ENCODE measurements at regions not wholly inside any gene's neighbourhood (a gene's known extent, or its start where the extent isn't known, plus 50 kb on each side); places are given as distances from the start of the nearest gene placed in this dataset.
"Not testable (repeated sequence)": the region's sequence is repeated elsewhere in the genome, so short reads cannot be mapped to it uniquely, and the experiment has no call there.

DNA sequence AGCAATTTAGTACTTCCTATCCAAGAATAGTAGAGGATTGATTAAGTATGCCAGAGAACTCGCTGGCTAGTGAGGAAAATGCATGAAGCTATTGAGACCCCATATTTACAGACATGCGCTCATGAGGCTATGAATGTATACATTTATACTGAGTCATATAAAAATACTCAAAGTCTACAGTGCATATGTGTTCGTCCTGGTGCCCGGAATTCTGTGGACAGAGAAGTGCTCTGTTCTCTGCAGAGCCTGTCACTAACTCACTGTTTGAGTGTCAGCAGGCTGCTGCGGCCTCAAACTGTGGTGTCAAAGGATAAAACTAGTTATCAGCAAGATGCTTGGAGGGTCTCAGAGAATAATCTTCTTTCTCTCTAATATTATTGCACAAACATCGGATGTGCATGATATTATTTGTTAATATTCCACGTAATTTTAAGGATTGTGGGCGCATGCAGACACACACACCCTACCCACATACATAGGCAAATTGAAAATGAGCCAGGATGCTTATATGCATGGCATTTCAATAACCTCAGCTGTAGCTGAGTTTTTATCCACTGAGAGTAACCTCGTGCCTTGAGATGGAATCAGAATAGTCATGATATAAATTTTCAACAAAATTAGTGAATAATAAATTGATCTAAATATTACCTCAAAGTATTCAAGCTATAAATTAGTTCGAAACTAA lies 50.0 kb upstream of the TSC22D2 start:
- no peak for DNase-seq

GRCh38 chr3:150357140-150357539 lies 51.0 kb upstream of the TSC22D2 start:
- no peak for DNase-seq

GRCh38 chr3:150355574-150355973 lies 52.5 kb upstream of the TSC22D2 start:
- no peak for DNase-seq

- no peak for DNase-seq
These were observed 55.2 kb upstream of the TSC22D2 start for GRCh38 chr3:150352931-150353330.

GRCh38 chr3:150351398-150351797 lies 56.7 kb upstream of the TSC22D2 start:
- DNase-seq: no peak

- DNase-seq: no peak
These were observed 58.6 kb upstream of the TSC22D2 start for GRCh38 chr3:150349314-150350097.

- DNase-seq: peak; percentile 63 to 87 (median 83)
These were observed 59.6 kb upstream of the TSC22D2 start for GRCh38 chr3:150348500-150348899.

- no peak for DNase-seq
These were observed 60.9 kb upstream of the TSC22D2 start for GRCh38 chr3:150346981-150347863.

- DNase-seq: no peak
These were observed 61.8 kb upstream of the TSC22D2 start for GRCh38 chr3:150346266-150346665.

DNA sequence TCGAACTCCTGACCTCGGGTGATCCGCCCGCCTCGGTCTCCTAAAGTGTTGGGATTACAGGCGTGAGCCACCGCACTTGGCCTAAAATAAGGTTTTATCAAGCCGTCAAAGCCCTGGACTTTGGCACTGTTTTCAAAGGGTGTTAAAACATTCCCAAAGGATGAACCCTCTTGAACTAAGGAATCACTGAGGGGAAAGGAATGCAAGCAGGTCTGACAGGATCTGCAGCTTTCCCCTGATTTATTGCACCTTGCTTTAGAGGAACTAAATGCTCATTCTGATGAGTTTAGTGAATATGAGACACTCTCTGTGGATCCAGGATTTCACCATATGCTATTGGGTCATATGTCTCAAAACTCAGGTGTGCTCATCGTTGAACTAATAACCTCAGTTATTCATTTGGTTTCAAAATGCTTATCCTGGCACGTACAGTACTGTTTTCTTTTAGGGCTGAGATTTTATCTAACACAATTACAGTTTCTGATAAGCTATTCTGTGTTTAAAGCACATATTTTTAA lies 63.0 kb upstream of the TSC22D2 start:
- DNase-seq: no peak

- no peak for DNase-seq
These were observed 63.9 kb upstream of the TSC22D2 start for GRCh38 chr3:150344079-150344759.

GRCh38 chr3:150342896-150343467 lies 65.1 kb upstream of the TSC22D2 start:
- no peak for DNase-seq

DNA sequence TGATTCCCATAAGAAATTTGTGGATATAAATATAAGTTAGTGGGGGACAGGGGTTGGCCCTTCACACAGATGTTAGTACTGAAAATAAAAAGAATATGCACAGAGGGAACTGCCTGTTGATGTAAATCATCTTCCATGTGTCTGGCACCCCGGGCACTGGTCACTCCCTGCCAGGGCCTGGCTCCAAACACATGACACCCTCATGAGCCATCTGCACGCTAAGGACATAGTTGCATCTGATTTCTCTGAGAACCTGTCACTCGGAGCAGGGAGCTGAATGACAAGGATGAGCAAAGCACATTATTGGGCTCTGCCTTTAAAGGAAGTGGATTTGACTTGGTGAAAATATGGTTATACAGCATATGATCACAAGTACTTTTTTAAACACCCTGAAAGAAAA lies 66.2 kb upstream of the TSC22D2 start:
- no peak for DNase-seq

GRCh38 chr3:150336363-150336762 lies 71.7 kb upstream of the TSC22D2 start:
- not testable (repeated sequence) for DNase-seq

DNA sequence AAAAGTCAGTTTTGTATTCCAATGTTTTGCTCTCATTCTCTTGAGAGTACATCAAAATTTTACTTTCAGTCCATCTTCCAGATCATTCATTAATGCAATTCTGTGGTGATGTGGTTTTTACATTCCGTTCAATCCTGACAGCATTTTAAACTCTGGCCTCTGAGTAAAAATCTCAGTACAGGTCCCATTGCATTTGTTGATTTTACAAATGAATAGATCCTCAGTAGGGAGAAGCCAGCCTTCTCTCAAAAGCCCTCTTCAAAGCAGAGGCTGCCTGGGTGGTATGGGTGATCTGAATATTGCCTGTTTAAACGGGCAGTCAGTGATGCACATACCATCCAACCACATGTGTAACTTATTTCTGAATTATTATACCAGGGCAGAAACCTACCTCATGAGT lies 72.5 kb upstream of the TSC22D2 start:
- DNase-seq: no peak

DNA sequence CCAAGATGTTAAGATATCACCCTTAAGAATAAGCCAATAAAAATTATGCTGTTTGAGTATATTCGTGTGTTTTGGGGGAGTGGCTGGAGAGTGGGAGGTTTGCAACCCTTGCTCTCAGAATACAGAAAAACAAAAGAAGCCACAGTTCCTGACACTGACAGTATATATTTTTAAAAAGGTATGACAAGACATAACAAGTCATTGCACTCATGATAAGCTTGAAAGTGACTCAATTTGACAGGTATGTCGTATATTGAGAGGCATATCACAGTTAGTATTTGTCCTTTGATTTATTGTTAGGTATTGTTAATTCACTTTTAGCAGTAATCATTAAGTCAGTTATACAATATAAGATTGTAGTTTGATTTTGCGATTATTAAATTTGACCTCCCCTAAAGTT lies 73.1 kb upstream of the TSC22D2 start:
- DNase-seq: no peak

DNA sequence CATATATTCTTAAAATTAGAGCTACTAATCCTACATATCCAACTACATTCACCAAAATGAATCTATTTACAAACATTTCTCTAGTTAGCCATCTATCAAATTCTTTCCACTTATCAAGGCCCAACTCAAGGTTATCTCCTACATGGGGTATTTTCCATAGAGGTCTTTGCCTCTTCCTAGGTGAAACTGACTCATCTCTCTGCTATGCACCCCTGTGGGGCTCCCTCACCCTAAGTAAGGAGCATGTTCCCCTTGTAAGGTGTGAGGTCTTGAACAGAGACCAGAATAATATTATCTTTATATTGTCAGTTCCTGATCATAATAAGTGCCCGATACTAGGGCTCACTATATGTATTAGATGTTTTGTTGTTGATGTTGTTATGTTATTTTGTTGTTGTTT lies 74.6 kb upstream of the TSC22D2 start:
- DNase-seq: no peak

- DNase-seq: no peak
These were observed 76.0 kb upstream of the TSC22D2 start for GRCh38 chr3:150331978-150332568.

GRCh38 chr3:150330872-150331271 lies 77.2 kb upstream of the TSC22D2 start:
- no peak for DNase-seq

GRCh38 chr3:150330174-150330573 lies 77.9 kb upstream of the TSC22D2 start:
- no peak for DNase-seq

- peak in 1 of 3 donors; percentile 28 for DNase-seq
These were observed 78.7 kb upstream of the TSC22D2 start for GRCh38 chr3:150329408-150329807.

DNA sequence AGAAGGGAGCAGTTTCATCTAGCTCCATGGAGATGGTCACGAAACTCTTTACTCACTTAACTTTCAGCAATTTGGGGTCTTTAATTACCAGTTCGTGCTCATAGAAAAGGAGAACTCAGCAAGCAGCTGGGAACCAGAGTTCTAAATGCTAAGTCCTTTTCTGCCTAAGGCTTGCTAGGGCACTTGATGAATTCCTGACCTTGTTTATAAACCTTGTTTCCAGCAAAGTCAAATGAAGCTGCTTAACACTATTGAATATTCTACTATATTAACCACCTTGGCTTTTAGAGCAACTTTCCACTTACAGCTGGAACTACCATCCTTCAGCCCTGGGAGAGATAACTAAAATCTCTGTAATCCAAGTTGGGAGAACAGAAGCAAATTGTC lies 79.5 kb upstream of the TSC22D2 start:
- no peak for DNase-seq
